ENCODE measurements at regions not wholly inside any gene's neighbourhood (a gene's known extent, or its start where the extent isn't known, plus 50 kb on each side); places are given as distances from the start of the nearest gene placed in this dataset.

- H3K27me3 Mint-ChIP-seq (ENCODE audit: insufficient read depth, low read depth) = peaks cover under 1% of the 10 kb centered on the region
- H3K4me3 Mint-ChIP-seq = no peak overlapping the region
- no peak overlapping the region for H3K27ac ChIP-seq
- no peak overlapping the region for H3K27ac Mint-ChIP-seq
- H2AFZ ChIP-seq (replicated peaks) = no peak overlapping the region
- no peak overlapping the region for H3K9ac ChIP-seq
- H3K79me2 ChIP-seq (ENCODE audit: low read depth) = no peaks in the 10 kb centered on the region
- no peaks in the 10 kb centered on the region for H3K4me1 Mint-ChIP-seq
- TF ChIP-seq CTCF (IDR thresholded peaks at IDR 0.05) (no peak), EZH2 (IDR thresholded peaks at IDR 0.05) (no peak), EZH2phosphoT487 (IDR thresholded peaks at IDR 0.05) (no peak)
- peaks cover 15% of the 10 kb centered on the region for H3K9me3 Mint-ChIP-seq
- H3K36me3 Mint-ChIP-seq = no peaks in the 10 kb centered on the region
- H3K4me1 ChIP-seq = no peaks in the 10 kb centered on the region
- H3F3A ChIP-seq (ENCODE audit: low read depth) = no peaks in the 10 kb centered on the region
- H4K20me1 ChIP-seq (ENCODE audit: low read depth) = no peaks in the 10 kb centered on the region
- no peak overlapping the region for H3K4me2 ChIP-seq
- no peak overlapping the region for H3K4me3 ChIP-seq
- no peak for DNase-seq (ENCODE audit: low spot score)
- no peaks in the 10 kb centered on the region for H3K36me3 ChIP-seq
- H3K27me3 ChIP-seq = no peaks in the 10 kb centered on the region
- H3K9me3 ChIP-seq (ENCODE audit: low read depth) = peaks cover 6% of the 10 kb centered on the region
Measured at GRCh38 chr13:91278291-91278690, 69.2 kb upstream of the MIR17HG start.

- no peaks in the 10 kb centered on the region for H3K4me1 ChIP-seq
- H3K4me2 ChIP-seq = no peak overlapping the region
- H3K27me3 Mint-ChIP-seq (ENCODE audit: insufficient read depth, low read depth) = peaks cover 3% of the 10 kb centered on the region
- H3K9ac ChIP-seq = no peak overlapping the region
- H3K36me3 ChIP-seq = no peaks in the 10 kb centered on the region
- no peak for DNase-seq (ENCODE audit: low spot score)
- no peaks in the 10 kb centered on the region for H3K36me3 Mint-ChIP-seq
- H3K79me2 ChIP-seq (ENCODE audit: low read depth) = no peaks in the 10 kb centered on the region
- no peak overlapping the region for H3K27ac Mint-ChIP-seq
- H3K4me3 Mint-ChIP-seq = no peak overlapping the region
- peaks cover 15% of the 10 kb centered on the region for H3K9me3 Mint-ChIP-seq
- no peaks in the 10 kb centered on the region for H3F3A ChIP-seq (ENCODE audit: low read depth)
- no peaks in the 10 kb centered on the region for H3K4me1 Mint-ChIP-seq
- no peaks in the 10 kb centered on the region for H3K27me3 ChIP-seq
- H4K20me1 ChIP-seq (ENCODE audit: low read depth) = no peaks in the 10 kb centered on the region
- no peak overlapping the region for H3K4me3 ChIP-seq
- H3K27ac ChIP-seq = no peak overlapping the region
- H2AFZ ChIP-seq (replicated peaks) = no peak overlapping the region
- H3K9me3 ChIP-seq (ENCODE audit: low read depth) = peaks cover 6% of the 10 kb centered on the region
- TF ChIP-seq EZH2phosphoT487 (IDR thresholded peaks at IDR 0.05) (no peak), EZH2 (IDR thresholded peaks at IDR 0.05) (no peak), CTCF (IDR thresholded peaks at IDR 0.05) (no peak)
Measured at GRCh38 chr13:91278888-91279287, 68.6 kb upstream of the MIR17HG start.

- Histone ChIP-seq H3K4me1 (no peaks in the 10 kb centered on the region), H3K9ac (no peak overlapping the region), H3K36me3 (no peaks in the 10 kb centered on the region), H2AFZ (replicated peaks) (peak overlapping the region; percentile 15), H3K9me3 (ENCODE audit: low read depth) (peaks cover 6% of the 10 kb centered on the region), H3K4me3 (no peak overlapping the region), H3K4me2 (no peak overlapping the region), H4K20me1 (ENCODE audit: low read depth) (no peaks in the 10 kb centered on the region), H3K79me2 (ENCODE audit: low read depth) (no peaks in the 10 kb centered on the region), H3K27me3 (no peaks in the 10 kb centered on the region), H3F3A (ENCODE audit: low read depth) (no peaks in the 10 kb centered on the region), H3K27ac (no peak overlapping the region)
- H3K9me3 Mint-ChIP-seq = peaks cover 15% of the 10 kb centered on the region
- TF ChIP-seq EZH2 (IDR thresholded peaks at IDR 0.05) (no peak), CTCF (IDR thresholded peaks at IDR 0.05) (no peak), EZH2phosphoT487 (IDR thresholded peaks at IDR 0.05) (no peak)
- peaks cover 3% of the 10 kb centered on the region for H3K27me3 Mint-ChIP-seq (ENCODE audit: insufficient read depth, low read depth)
- H3K4me1 Mint-ChIP-seq = no peaks in the 10 kb centered on the region
- no peak overlapping the region for H3K4me3 Mint-ChIP-seq
- DNase-seq (ENCODE audit: low spot score) = no peak
- H3K36me3 Mint-ChIP-seq = no peaks in the 10 kb centered on the region
- no peak overlapping the region for H3K27ac Mint-ChIP-seq
Measured at GRCh38 chr13:91280801-91281200, 66.7 kb upstream of the MIR17HG start.

Data from neural progenitor cell (in vitro differentiated cells).